Uterus (tissue), 2 donors: ENCODE measurements at regions not wholly inside any gene's neighbourhood (a gene's known extent, or its start where the extent isn't known, plus 50 kb on each side); places are given as distances from the start of the nearest gene placed in this dataset.

Source experiments
- CTCF ChIP-seq, 4 experiments: fragments of 200-600 bp in 2 of 4; fragments of 450-650 bp in 2 of 4; sonication (generic) in 2 of 4; IDR thresholded peaks; one replicate each; pipeline ENCODE4 v1.5.1; 2016 to 2019; ENCODE audit warnings: antibody characterized with exemption in 4 of 4, mild to moderate bottlenecking in 2 of 4, moderate library complexity in 1 of 4
- POLR2A ChIP-seq, 2 donors: fragments of 450-650 bp; IDR thresholded peaks; one replicate each; pipeline ENCODE4 v1.6.1; 2016; ENCODE audit warnings: antibody characterized with exemption in 2 of 2, mild to moderate bottlenecking in 1 of 2, moderate library complexity in 1 of 2

GRCh38 chr3:164095279-164095678 lies 983.0 kb downstream of the SI start:
- no peak for TF ChIP-seq POLR2A (IDR thresholded peaks at IDR 0.05)
- TF ChIP-seq CTCF (IDR thresholded peaks at IDR 0.05) = no peak
